Stimulated activated naive CD8-positive, alpha-beta T cell treated with anti-CD3 and anti-CD28 coated beads, Interleukin-15, amount 100 ng/mL, for 72 hours (primary cell): ENCODE measurements at regions not wholly inside any gene's neighbourhood (a gene's known extent, or its start where the extent isn't known, plus 50 kb on each side); places are given as distances from the start of the nearest gene placed in this dataset.
A peak's percentile ranks its signal among the peaks of the same experiment; 100 is the strongest.

ENCODE experiments used
- ATAC-seq: fragments of 150-1000 bp; cut with Tn5 transposase; 2 replicates; pipeline ENCODE4 v1.10.0; 2021; ENCODE audit warnings: mild to moderate bottlenecking, moderate library complexity
- DNase-seq, 2 donors: peaks; one replicate each; pipeline ENCODE4 v3.0.0; 2021 to 2022
- H3K27ac Mint-ChIP-seq, 2 donors: one replicate each; pipeline ENCODE4 v1.8.0; 2022; ENCODE audit warnings: mild to moderate bottlenecking in 2 of 2, mixed read lengths in 2 of 2, moderate library complexity in 2 of 2
- H3K27me3 Mint-ChIP-seq: one replicate; pipeline ENCODE4 v1.8.0; 2022; ENCODE audit warnings: mixed read lengths
- H3K4me1 Mint-ChIP-seq: one replicate; pipeline ENCODE4 v1.8.0; 2022; ENCODE audit warnings: mild to moderate bottlenecking, mixed read lengths
- H3K4me3 Mint-ChIP-seq, 2 donors: one replicate each; pipeline ENCODE4 v1.8.0; 2022; ENCODE audit warnings: mild to moderate bottlenecking in 2 of 2, mixed read lengths in 2 of 2, moderate library complexity in 1 of 2
- H3K9me3 Mint-ChIP-seq, 2 donors: one replicate each; pipeline ENCODE4 v1.8.0; 2022; ENCODE audit warnings: mixed read lengths in 2 of 2

GRCh38 chr4:58551676-58552075, 1441.5 kb upstream of the IGFBP7 start:
- H3K4me1 Mint-ChIP-seq = no peaks in the 10 kb centered on the region
- no peaks in the 10 kb centered on the region for H3K27me3 Mint-ChIP-seq
- peaks cover 4 to 5% of the 10 kb centered on the region in 2 donors for H3K9me3 Mint-ChIP-seq
- H3K27ac Mint-ChIP-seq = no peak overlapping the region
- no peak overlapping the region for H3K4me3 Mint-ChIP-seq
- no peak for DNase-seq
- no peak for ATAC-seq

- no peak for ATAC-seq
- no peak overlapping the region for H3K27ac Mint-ChIP-seq
- no peaks in the 10 kb centered on the region for H3K27me3 Mint-ChIP-seq
- no peak for DNase-seq
- H3K9me3 Mint-ChIP-seq = peaks cover 5 to 27% of the 10 kb centered on the region in 2 donors
- no peak overlapping the region for H3K4me3 Mint-ChIP-seq
- H3K4me1 Mint-ChIP-seq = no peaks in the 10 kb centered on the region
Observed at GRCh38 chr4:58543465-58543864, 1433.3 kb upstream of the IGFBP7 start.

GRCh38 chr4:58541926-58542325, 1431.7 kb upstream of the IGFBP7 start:
- Mint-ChIP-seq H3K4me1 (no peaks in the 10 kb centered on the region), H3K4me3 (no peak overlapping the region), H3K9me3 (peaks cover 5 to 31% of the 10 kb centered on the region in 2 donors), H3K27me3 (no peaks in the 10 kb centered on the region), H3K27ac (no peak overlapping the region)
- DNase-seq (no peak), ATAC-seq (no peak)

GRCh38 chr4:58522765-58523382, 1412.7 kb upstream of the IGFBP7 start:
- DNase-seq (no peak), ATAC-seq (no peak)
- Mint-ChIP-seq H3K27ac (no peak overlapping the region), H3K27me3 (no peaks in the 10 kb centered on the region), H3K9me3 (peaks cover 4 to 10% of the 10 kb centered on the region in 2 donors), H3K4me1 (no peaks in the 10 kb centered on the region), H3K4me3 (no peak overlapping the region)

- ATAC-seq = no peak
- Mint-ChIP-seq H3K9me3 (peaks cover 0 to 10% of the 10 kb centered on the region in 2 donors), H3K27ac (no peak overlapping the region), H3K27me3 (no peaks in the 10 kb centered on the region), H3K4me1 (no peaks in the 10 kb centered on the region), H3K4me3 (no peak overlapping the region)
- DNase-seq = no peak
Observed at GRCh38 chr4:58515226-58515625, 1405.0 kb upstream of the IGFBP7 start.

GRCh38 chr4:58514299-58514698, 1404.1 kb upstream of the IGFBP7 start:
- H3K4me1 Mint-ChIP-seq = no peaks in the 10 kb centered on the region
- ATAC-seq = no peak

GRCh38 chr4:58510652-58511051, 1400.5 kb upstream of the IGFBP7 start:
- DNase-seq = no peak
- H3K4me1 Mint-ChIP-seq = no peaks in the 10 kb centered on the region
- no peaks in the 10 kb centered on the region for H3K27me3 Mint-ChIP-seq
- no peaks in the 10 kb centered on the region for H3K9me3 Mint-ChIP-seq
- no peak for ATAC-seq
- H3K27ac Mint-ChIP-seq = no peak overlapping the region
- H3K4me3 Mint-ChIP-seq = no peak overlapping the region

More at GRCh38 chr4:58514299-58514698, 1404.1 kb upstream of the IGFBP7 start:
- no peak for DNase-seq
- no peak overlapping the region for H3K27ac Mint-ChIP-seq
- no peak overlapping the region for H3K4me3 Mint-ChIP-seq
- no peaks in the 10 kb centered on the region for H3K27me3 Mint-ChIP-seq
- H3K9me3 Mint-ChIP-seq = peaks cover 0 to 2% of the 10 kb centered on the region in 2 donors

GRCh38 chr4:58507079-58507478, 1396.9 kb upstream of the IGFBP7 start:
- Mint-ChIP-seq H3K4me1 (no peaks in the 10 kb centered on the region), H3K27me3 (no peaks in the 10 kb centered on the region), H3K9me3 (no peaks in the 10 kb centered on the region), H3K27ac (no peak overlapping the region), H3K4me3 (no peak overlapping the region)
- DNase-seq (no peak), ATAC-seq (no peak)

- ATAC-seq (no peak), DNase-seq (no peak)
- Mint-ChIP-seq H3K4me1 (no peaks in the 10 kb centered on the region), H3K4me3 (no peak overlapping the region), H3K27ac (no peak overlapping the region), H3K9me3 (no peaks in the 10 kb centered on the region), H3K27me3 (no peaks in the 10 kb centered on the region)
Observed at GRCh38 chr4:58502839-58503238, 1392.7 kb upstream of the IGFBP7 start.

- Mint-ChIP-seq H3K27me3 (no peaks in the 10 kb centered on the region), H3K27ac (no peak overlapping the region), H3K4me3 (no peak overlapping the region), H3K9me3 (no peaks in the 10 kb centered on the region), H3K4me1 (no peaks in the 10 kb centered on the region)
- no peak for DNase-seq
- no peak for ATAC-seq
Observed at GRCh38 chr4:58499182-58499581, 1389.0 kb upstream of the IGFBP7 start.

- DNase-seq (no peak), ATAC-seq (no peak)
- H3K27ac Mint-ChIP-seq = no peak overlapping the region
- H3K27me3 Mint-ChIP-seq = no peaks in the 10 kb centered on the region
- H3K9me3 Mint-ChIP-seq = peaks cover 4 to 7% of the 10 kb centered on the region in 2 donors
- H3K4me1 Mint-ChIP-seq = no peaks in the 10 kb centered on the region
- H3K4me3 Mint-ChIP-seq = no peak overlapping the region
Observed at GRCh38 chr4:58491620-58492019, 1381.4 kb upstream of the IGFBP7 start.

GRCh38 chr4:58477950-58478349, 1367.8 kb upstream of the IGFBP7 start:
- DNase-seq (no peak), ATAC-seq (no peak)
- Mint-ChIP-seq H3K4me1 (no peaks in the 10 kb centered on the region), H3K27me3 (no peaks in the 10 kb centered on the region), H3K9me3 (peaks cover 4 to 6% of the 10 kb centered on the region in 2 donors), H3K27ac (no peak overlapping the region), H3K4me3 (no peak overlapping the region)

- no peaks in the 10 kb centered on the region for H3K27me3 Mint-ChIP-seq
- no peaks in the 10 kb centered on the region for H3K4me1 Mint-ChIP-seq
- peaks cover 4 to 6% of the 10 kb centered on the region in 2 donors for H3K9me3 Mint-ChIP-seq
- ATAC-seq = no peak
- H3K4me3 Mint-ChIP-seq = no peak overlapping the region
- no peak overlapping the region for H3K27ac Mint-ChIP-seq
- DNase-seq = no peak
Observed at GRCh38 chr4:58477513-58477912, 1367.3 kb upstream of the IGFBP7 start.

- ATAC-seq (no peak), DNase-seq (no peak)
- Mint-ChIP-seq H3K4me1 (no peaks in the 10 kb centered on the region), H3K27ac (no peak overlapping the region), H3K4me3 (no peak overlapping the region), H3K9me3 (peaks cover 4 to 6% of the 10 kb centered on the region in 2 donors), H3K27me3 (no peaks in the 10 kb centered on the region)
Observed at GRCh38 chr4:58475097-58475496, 1364.9 kb upstream of the IGFBP7 start.

- Mint-ChIP-seq H3K9me3 (peaks cover 12 to 22% of the 10 kb centered on the region in 2 donors), H3K4me1 (no peaks in the 10 kb centered on the region), H3K27me3 (no peaks in the 10 kb centered on the region), H3K27ac (no peak overlapping the region), H3K4me3 (no peak overlapping the region)
- ATAC-seq (no peak), DNase-seq (no peak)
Observed at GRCh38 chr4:58465031-58465430, 1354.8 kb upstream of the IGFBP7 start.

GRCh38 chr4:58456727-58457384, 1346.7 kb upstream of the IGFBP7 start:
- no peak for DNase-seq
- ATAC-seq = peak; percentile 54
- H3K27me3 Mint-ChIP-seq = no peaks in the 10 kb centered on the region
- no peak overlapping the region for H3K4me3 Mint-ChIP-seq
- H3K27ac Mint-ChIP-seq = no peak overlapping the region
- peaks cover 0 to 7% of the 10 kb centered on the region in 2 donors for H3K9me3 Mint-ChIP-seq
- no peaks in the 10 kb centered on the region for H3K4me1 Mint-ChIP-seq

- Mint-ChIP-seq H3K27me3 (no peaks in the 10 kb centered on the region), H3K9me3 (peaks cover 0 to 4% of the 10 kb centered on the region in 2 donors), H3K4me1 (no peaks in the 10 kb centered on the region), H3K27ac (no peak overlapping the region), H3K4me3 (no peak overlapping the region)
- DNase-seq (no peak), ATAC-seq (no peak)
Observed at GRCh38 chr4:58453956-58454355, 1343.8 kb upstream of the IGFBP7 start.
